Activated CD8-positive, alpha-beta memory T cell treated with anti-CD3 and anti-CD28 coated beads, Interleukin-2, amount 10 ng/mL, durations not matched to agents 7 days and 5 days (primary cell): ENCODE measurements at regions not wholly inside any gene's neighbourhood (a gene's known extent, or its start where the extent isn't known, plus 50 kb on each side); places are given as distances from the start of the nearest gene placed in this dataset.
"Not testable (repeated sequence)": the region's sequence is repeated elsewhere in the genome, so short reads cannot be mapped to it uniquely, and the experiment has no call there.

Experiments
- ATAC-seq: fragments of 150-1000 bp; cut with Tn5 transposase; one replicate; pipeline ENCODE4 v1.10.0; 2021; ENCODE audit warnings: moderate library complexity
- CTCF ChIA-PET: fragments of 350-600 bp; sonication (Branson Sonifier 250); formaldehyde crosslinking; loops from one replicate; lab custom pipeline; 2021; ENCODE audit warnings: antibody characterized with exemption; lab: Charles Lee
- DNase-seq: peaks from one replicate; pipeline ENCODE4 v3.0.0-alpha.2; 2020
- H3K27ac Mint-ChIP-seq: one replicate; pipeline ENCODE4 v1.8.0; 2021; ENCODE audit warnings: mild to moderate bottlenecking, mixed read lengths
- H3K27me3 Mint-ChIP-seq: one replicate; pipeline ENCODE4 v1.8.0; 2021; ENCODE audit warnings: mixed read lengths
- H3K36me3 Mint-ChIP-seq: one replicate; pipeline ENCODE4 v1.8.0; 2021; ENCODE audit warnings: mild to moderate bottlenecking, mixed read lengths
- H3K4me1 Mint-ChIP-seq: one replicate; pipeline ENCODE4 v1.8.0; 2021; ENCODE audit warnings: mixed read lengths
- H3K4me3 Mint-ChIP-seq: one replicate; pipeline ENCODE4 v1.8.0; 2021; ENCODE audit warnings: mild to moderate bottlenecking, moderate library complexity, mixed read lengths
- H3K9me3 Mint-ChIP-seq: one replicate; pipeline ENCODE4 v1.8.0; 2022; ENCODE audit warnings: low read depth, mixed read lengths

GRCh38 chr6:3538536-3538935 lies 81.7 kb upstream of the SLC22A23 start:
- Mint-ChIP-seq H3K4me3 (no peak overlapping the region), H3K36me3 (no peaks in the 10 kb centered on the region), H3K27me3 (peaks cover 7% of the 10 kb centered on the region), H3K9me3 (no peaks in the 10 kb centered on the region), H3K4me1 (no peaks in the 10 kb centered on the region), H3K27ac (no peak overlapping the region)
- DNase-seq (no peak), ATAC-seq (no peak)
- CTCF ChIA-PET = no interaction called here

- H3K9me3 Mint-ChIP-seq = no peaks in the 10 kb centered on the region
- ATAC-seq = no peak
- no peak overlapping the region for H3K27ac Mint-ChIP-seq
- no peak overlapping the region for H3K4me3 Mint-ChIP-seq
- CTCF ChIA-PET = no interaction called here
- H3K36me3 Mint-ChIP-seq = no peaks in the 10 kb centered on the region
- DNase-seq = no peak
- H3K27me3 Mint-ChIP-seq = peaks cover 7% of the 10 kb centered on the region
- H3K4me1 Mint-ChIP-seq = no peaks in the 10 kb centered on the region
Measured at GRCh38 chr6:3536901-3537300, 80.1 kb upstream of the SLC22A23 start.

- CTCF ChIA-PET = no interaction called here
- ATAC-seq (no peak), DNase-seq (no peak)
- Mint-ChIP-seq H3K4me3 (no peak overlapping the region), H3K27me3 (peaks cover 7% of the 10 kb centered on the region), H3K27ac (no peak overlapping the region), H3K36me3 (no peaks in the 10 kb centered on the region), H3K9me3 (no peaks in the 10 kb centered on the region), H3K4me1 (no peaks in the 10 kb centered on the region)
Measured at GRCh38 chr6:3535776-3536435, 79.1 kb upstream of the SLC22A23 start.

GRCh38 chr6:3535033-3535775 lies 78.4 kb upstream of the SLC22A23 start:
- no peak overlapping the region for H3K4me3 Mint-ChIP-seq
- no peaks in the 10 kb centered on the region for H3K4me1 Mint-ChIP-seq

GRCh38 chr6:3534599-3534998 lies 77.7 kb upstream of the SLC22A23 start:
- Mint-ChIP-seq H3K4me3 (no peak overlapping the region), H3K36me3 (no peaks in the 10 kb centered on the region), H3K27me3 (peaks cover 15% of the 10 kb centered on the region), H3K27ac (no peak overlapping the region), H3K9me3 (no peaks in the 10 kb centered on the region), H3K4me1 (no peaks in the 10 kb centered on the region)
- ATAC-seq (no peak), DNase-seq (no peak)
- CTCF ChIA-PET = no interaction called here

More at GRCh38 chr6:3535033-3535775, 78.4 kb upstream of the SLC22A23 start:
- peaks cover 12% of the 10 kb centered on the region for H3K27me3 Mint-ChIP-seq
- no peaks in the 10 kb centered on the region for H3K9me3 Mint-ChIP-seq
- CTCF ChIA-PET = no interaction called here
- DNase-seq (no peak), ATAC-seq (no peak)
- no peak overlapping the region for H3K27ac Mint-ChIP-seq
- H3K36me3 Mint-ChIP-seq = no peaks in the 10 kb centered on the region

GRCh38 chr6:3533981-3534380 lies 77.1 kb upstream of the SLC22A23 start:
- Mint-ChIP-seq H3K4me1 (no peaks in the 10 kb centered on the region), H3K4me3 (no peak overlapping the region), H3K27ac (no peak overlapping the region), H3K9me3 (no peaks in the 10 kb centered on the region), H3K27me3 (peaks cover 11% of the 10 kb centered on the region), H3K36me3 (no peaks in the 10 kb centered on the region)
- DNase-seq (no peak), ATAC-seq (no peak)
- CTCF ChIA-PET = no interaction called here

- Mint-ChIP-seq H3K36me3 (no peaks in the 10 kb centered on the region), H3K9me3 (no peaks in the 10 kb centered on the region), H3K27ac (no peak overlapping the region), H3K4me3 (no peak overlapping the region), H3K27me3 (peaks cover 8% of the 10 kb centered on the region), H3K4me1 (no peaks in the 10 kb centered on the region)
- ATAC-seq = no peak
- DNase-seq = no peak
- CTCF ChIA-PET = no interaction called here
Measured at GRCh38 chr6:3532296-3532916, 75.6 kb upstream of the SLC22A23 start.

GRCh38 chr6:3531481-3531880 lies 74.6 kb upstream of the SLC22A23 start:
- Mint-ChIP-seq H3K27me3 (peaks cover 8% of the 10 kb centered on the region), H3K36me3 (no peaks in the 10 kb centered on the region), H3K4me3 (no peak overlapping the region), H3K4me1 (no peaks in the 10 kb centered on the region), H3K9me3 (no peaks in the 10 kb centered on the region), H3K27ac (no peak overlapping the region)
- no peak for ATAC-seq
- CTCF ChIA-PET = no interaction called here
- DNase-seq = no peak

GRCh38 chr6:3530515-3530914 lies 73.7 kb upstream of the SLC22A23 start:
- no peak overlapping the region for H3K27ac Mint-ChIP-seq
- H3K4me3 Mint-ChIP-seq = no peak overlapping the region
- no peak for ATAC-seq
- H3K27me3 Mint-ChIP-seq = peaks cover 8% of the 10 kb centered on the region
- H3K9me3 Mint-ChIP-seq = no peaks in the 10 kb centered on the region
- no peaks in the 10 kb centered on the region for H3K36me3 Mint-ChIP-seq
- H3K4me1 Mint-ChIP-seq = no peaks in the 10 kb centered on the region
- CTCF ChIA-PET = no interaction called here
- no peak for DNase-seq

GRCh38 chr6:3529721-3530120 lies 72.9 kb upstream of the SLC22A23 start:
- ATAC-seq (no peak), DNase-seq (no peak)
- H3K27ac Mint-ChIP-seq = no peak overlapping the region
- no peaks in the 10 kb centered on the region for H3K4me1 Mint-ChIP-seq
- H3K36me3 Mint-ChIP-seq = no peaks in the 10 kb centered on the region
- no peak overlapping the region for H3K4me3 Mint-ChIP-seq
- CTCF ChIA-PET = no interaction called here
- peaks cover 8% of the 10 kb centered on the region for H3K27me3 Mint-ChIP-seq
- H3K9me3 Mint-ChIP-seq = no peaks in the 10 kb centered on the region

GRCh38 chr6:3529232-3529631 lies 72.4 kb upstream of the SLC22A23 start:
- H3K36me3 Mint-ChIP-seq = no peaks in the 10 kb centered on the region
- CTCF ChIA-PET = no interaction called here

GRCh38 chr6:3528081-3528671 lies 71.3 kb upstream of the SLC22A23 start:
- DNase-seq, H3K9me3 Mint-ChIP-seq, H3K36me3 Mint-ChIP-seq, H3K4me3 Mint-ChIP-seq, ATAC-seq, CTCF ChIA-PET, H3K4me1 Mint-ChIP-seq, H3K27ac Mint-ChIP-seq: not testable (repeated sequence)
- peaks cover 13% of the 10 kb centered on the region for H3K27me3 Mint-ChIP-seq

More at GRCh38 chr6:3529232-3529631, 72.4 kb upstream of the SLC22A23 start:
- DNase-seq (no peak), ATAC-seq (no peak)
- Mint-ChIP-seq H3K4me3 (no peak overlapping the region), H3K27me3 (peaks cover 10% of the 10 kb centered on the region), H3K4me1 (no peaks in the 10 kb centered on the region), H3K27ac (no peak overlapping the region), H3K9me3 (no peaks in the 10 kb centered on the region)

- Mint-ChIP-seq H3K4me1 (no peaks in the 10 kb centered on the region), H3K36me3 (no peaks in the 10 kb centered on the region), H3K27ac (no peak overlapping the region), H3K9me3 (no peaks in the 10 kb centered on the region), H3K27me3 (peaks cover 13% of the 10 kb centered on the region), H3K4me3 (no peak overlapping the region)
- DNase-seq (no peak), ATAC-seq (no peak)
- CTCF ChIA-PET = no interaction called here
Measured at GRCh38 chr6:3527651-3527977, 70.8 kb upstream of the SLC22A23 start.
